Muscle of leg (tissue), 3 donors: ENCODE measurements at regions not wholly inside any gene's neighbourhood (a gene's known extent, or its start where the extent isn't known, plus 50 kb on each side); places are given as distances from the start of the nearest gene placed in this dataset.

Source experiments
- DNase-seq: peaks from one replicate; pipeline ENCODE4 v3.0.0; 2013
- H3K27ac ChIP-seq: one replicate; pipeline ENCODE4 v1.5.1; 2013; ENCODE audit warnings: mild to moderate bottlenecking, low read length, control low read depth
- H3K27me3 ChIP-seq: one replicate; pipeline ENCODE4 v1.6.1; 2013; ENCODE audit warnings: low read length; ENCODE audit not compliant: control insufficient read depth, insufficient read depth
- H3K36me3 ChIP-seq: one replicate; pipeline ENCODE4 v1.6.1; 2013; ENCODE audit warnings: low read length; ENCODE audit not compliant: control insufficient read depth, insufficient read depth
- H3K4me1 ChIP-seq: one replicate; pipeline ENCODE4 v1.6.1; 2013; ENCODE audit warnings: low read length; ENCODE audit not compliant: control insufficient read depth, insufficient read depth
- H3K4me3 ChIP-seq: one replicate; pipeline ENCODE4 v1.5.1; 2013; ENCODE audit warnings: low read length, control low read depth
- H3K9me3 ChIP-seq: replicated peaks from 2 replicates; pipeline ENCODE4 v1.6.1; 2013; ENCODE audit warnings: low read depth, low read length; ENCODE audit not compliant: control insufficient read depth
- WGBS: methylation state at CpG from one replicate; pipeline ENCODE4 v1.1.5; 2013; ENCODE audit warnings: missing lambda C conversion rate; ENCODE audit not compliant: insufficient coverage; 5-methylcytosine and 5-hydroxymethylcytosine counted together

DNA sequence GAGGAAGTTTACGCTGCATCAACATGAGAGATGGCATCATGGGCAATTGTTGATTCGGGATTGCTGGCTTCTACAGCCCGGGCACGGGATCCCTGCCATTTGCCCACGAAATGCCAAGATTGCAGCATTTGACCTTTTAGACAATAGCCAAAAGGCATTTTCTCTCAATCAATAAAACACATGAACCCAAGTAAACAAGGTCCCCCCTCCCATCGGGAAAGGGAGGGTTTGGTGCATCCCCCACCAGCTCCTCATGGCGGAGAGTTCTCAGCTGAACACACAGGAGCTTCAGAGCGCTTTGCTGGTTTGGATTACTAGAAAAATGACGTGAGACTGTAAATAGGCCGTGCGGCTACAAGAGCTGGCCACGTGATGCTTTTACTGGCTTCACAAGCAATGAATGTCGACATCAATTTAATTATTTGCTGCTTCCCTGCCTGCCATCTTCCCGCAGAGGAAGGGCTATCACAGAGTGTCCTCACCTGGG lies 147.6 kb downstream of the C16orf95 start:
- no peak overlapping the region for H3K27ac ChIP-seq
- H3K9me3 ChIP-seq: peaks cover 2% of the 10 kb centered on the region
- no peaks in the 10 kb centered on the region for H3K36me3 ChIP-seq
- no peaks in the 10 kb centered on the region for H3K4me1 ChIP-seq
- no peak for DNase-seq
- H3K27me3 ChIP-seq: peaks cover 11% of the 10 kb centered on the region
- 20% methylated on average over 7 of the region's 14 CpGs for WGBS
- H3K4me3 ChIP-seq: no peak overlapping the region

DNA sequence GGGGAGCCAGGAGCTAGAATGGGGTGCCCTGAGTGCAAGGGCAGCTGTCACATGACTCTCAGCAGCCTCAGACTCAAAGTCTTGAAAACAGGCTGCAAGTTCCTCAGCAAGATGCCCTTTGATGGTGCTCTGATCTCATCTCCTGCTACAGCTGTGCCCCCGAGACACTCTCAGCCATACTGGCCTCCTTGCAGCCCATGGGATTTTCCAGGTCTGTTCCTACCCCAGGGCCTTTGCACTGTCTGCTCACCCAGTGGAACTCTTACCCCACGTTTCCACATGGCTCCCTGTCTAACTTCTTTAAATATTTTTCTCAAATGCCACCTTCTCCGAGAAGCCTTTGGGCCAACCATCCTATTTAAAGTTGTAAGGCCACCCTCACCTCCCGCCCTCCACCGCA lies 146.9 kb downstream of the C16orf95 start:
- no peak for DNase-seq
- Histone ChIP-seq H3K4me1 (no peaks in the 10 kb centered on the region), H3K27ac (no peak overlapping the region), H3K9me3 (peaks cover 2% of the 10 kb centered on the region), H3K27me3 (peaks cover 13% of the 10 kb centered on the region), H3K4me3 (no peak overlapping the region), H3K36me3 (no peaks in the 10 kb centered on the region)
- WGBS: 85% methylated on average over 5 of the region's 5 CpGs

DNA sequence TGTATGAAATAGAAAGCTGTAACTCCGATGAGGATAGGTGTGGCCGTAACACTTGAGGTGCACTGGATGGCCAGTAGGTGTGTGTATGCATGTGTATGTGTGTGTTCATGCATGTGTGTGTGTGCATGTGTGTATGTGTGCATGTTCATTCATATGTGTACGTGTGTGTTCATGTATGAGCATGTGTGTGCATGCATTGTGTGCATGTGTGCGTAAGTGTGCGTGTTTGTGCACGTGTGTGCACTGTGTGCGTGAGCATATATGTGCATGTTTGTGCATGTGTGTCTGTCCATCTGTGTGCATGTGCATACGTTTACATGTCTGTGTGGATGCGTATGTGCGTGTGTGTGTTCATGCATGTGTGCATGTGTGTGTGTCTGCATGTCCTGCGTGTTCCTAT lies 145.5 kb downstream of the C16orf95 start:
- Histone ChIP-seq H3K36me3 (no peaks in the 10 kb centered on the region), H3K4me3 (no peak overlapping the region), H3K4me1 (no peaks in the 10 kb centered on the region), H3K9me3 (peaks cover 2% of the 10 kb centered on the region), H3K27me3 (peaks cover 16% of the 10 kb centered on the region), H3K27ac (no peak overlapping the region)
- WGBS: 96% methylated on average over 8 of the region's 11 CpGs
- DNase-seq: no peak

DNA sequence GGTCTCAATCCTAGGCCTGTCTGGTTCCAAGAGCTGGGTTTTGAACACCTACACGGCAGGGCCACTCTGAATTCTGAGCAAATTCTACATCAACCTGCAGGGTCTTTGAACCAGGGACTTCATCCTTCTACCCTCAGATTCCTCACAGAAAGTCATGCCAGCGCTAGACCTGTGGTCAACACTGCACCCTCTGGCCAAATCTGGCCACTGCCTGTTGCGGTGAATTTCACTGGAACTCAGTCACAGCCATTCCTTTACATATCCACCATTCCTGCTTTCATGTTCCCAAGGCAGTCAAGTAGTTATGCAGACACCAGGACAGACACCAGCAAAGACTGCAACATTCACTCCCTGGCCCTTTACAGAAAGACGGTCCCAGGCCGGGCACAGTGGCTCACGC lies 144.6 kb downstream of the C16orf95 start:
- Histone ChIP-seq H3K27me3 (peaks cover 26% of the 10 kb centered on the region), H3K36me3 (no peaks in the 10 kb centered on the region), H3K4me3 (no peak overlapping the region), H3K27ac (no peak overlapping the region), H3K9me3 (no peaks in the 10 kb centered on the region), H3K4me1 (peaks cover 5% of the 10 kb centered on the region)
- DNase-seq: no peak
- WGBS: 74% methylated on average over 6 of the region's 6 CpGs

DNA sequence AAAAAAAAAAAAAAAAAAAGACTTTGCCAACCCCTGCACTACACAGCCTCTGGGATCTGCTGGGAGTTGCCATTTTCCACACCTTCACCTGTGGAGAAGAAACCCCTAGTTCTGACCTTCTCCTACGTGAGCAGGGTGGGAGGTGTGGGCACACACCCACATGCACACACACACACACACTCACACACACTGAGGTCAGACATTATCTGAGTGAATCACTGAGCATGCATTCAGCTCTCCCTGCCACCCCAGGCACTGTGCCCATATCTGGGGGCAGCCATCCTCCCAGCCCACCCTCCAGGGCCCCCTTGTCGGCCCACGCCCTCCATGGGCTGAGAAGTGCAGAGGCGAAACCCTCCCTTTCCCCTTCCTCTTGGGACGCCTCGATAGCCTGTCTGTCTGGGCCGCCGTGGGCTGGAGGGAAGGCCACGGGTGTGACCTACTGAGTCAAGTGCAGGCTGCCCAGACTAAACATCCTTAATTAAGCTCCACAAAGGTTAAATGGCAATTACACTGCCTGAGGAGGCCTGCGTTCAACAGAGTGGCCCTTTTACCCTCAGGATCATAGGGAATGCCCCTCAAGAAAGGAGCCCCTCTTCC lies 143.8 kb downstream of the C16orf95 start:
- no peaks in the 10 kb centered on the region for H3K9me3 ChIP-seq
- H3K36me3 ChIP-seq: no peaks in the 10 kb centered on the region
- no peak overlapping the region for H3K27ac ChIP-seq
- no peak for DNase-seq
- peaks cover 33% of the 10 kb centered on the region for H3K27me3 ChIP-seq
- H3K4me3 ChIP-seq: no peak overlapping the region
- 72% methylated on average over 4 of the region's 10 CpGs for WGBS
- peaks cover 12% of the 10 kb centered on the region for H3K4me1 ChIP-seq

DNA sequence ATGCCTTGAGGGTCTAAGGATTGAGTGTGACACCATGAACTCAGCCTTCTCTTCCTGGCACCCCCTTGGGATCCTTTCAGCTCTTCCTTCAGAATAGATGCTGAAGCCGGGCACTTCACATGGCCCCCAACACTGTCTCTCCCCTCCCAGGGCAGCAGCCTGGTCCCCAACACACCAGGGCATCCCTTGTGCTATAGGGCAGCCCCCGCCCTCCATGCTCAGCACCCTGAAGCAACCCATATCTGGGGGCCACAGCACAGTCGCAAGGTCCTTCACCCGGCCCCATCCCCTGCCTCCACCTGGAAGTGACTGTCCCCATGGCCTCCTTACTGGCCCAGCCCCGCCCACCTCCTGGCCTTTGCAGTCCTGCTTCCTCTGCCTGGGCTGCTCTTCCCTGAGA lies 143.1 kb downstream of the C16orf95 start:
- peaks cover 16% of the 10 kb centered on the region for H3K4me1 ChIP-seq
- no peak overlapping the region for H3K27ac ChIP-seq
- H3K27me3 ChIP-seq: peaks cover 35% of the 10 kb centered on the region
- WGBS: 48% methylated on average over 4 of the region's 5 CpGs
- H3K9me3 ChIP-seq: no peaks in the 10 kb centered on the region
- no peak for DNase-seq
- no peak overlapping the region for H3K4me3 ChIP-seq
- no peaks in the 10 kb centered on the region for H3K36me3 ChIP-seq

DNA sequence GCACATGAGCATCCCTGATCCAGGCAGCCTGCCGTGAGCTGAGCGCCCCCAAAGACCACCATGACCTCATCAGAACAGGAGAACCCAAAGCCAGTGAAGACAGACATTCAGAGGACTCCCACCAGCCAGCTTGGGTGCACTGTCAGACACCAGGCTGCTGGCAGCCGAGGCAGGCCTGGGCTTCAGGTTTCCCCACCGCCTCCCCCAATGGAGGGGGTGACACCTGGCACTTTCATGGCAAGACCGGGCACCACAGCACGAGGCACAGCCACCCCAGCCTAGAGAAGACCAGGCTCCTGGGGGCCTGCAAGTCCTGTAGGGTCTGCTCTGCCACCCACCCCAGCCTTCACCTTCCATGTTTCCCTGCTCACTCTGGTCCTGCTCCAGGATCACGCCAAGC lies 140.5 kb downstream of the C16orf95 start:
- H3K36me3 ChIP-seq: no peaks in the 10 kb centered on the region
- DNase-seq: no peak
- WGBS: 90% methylated on average over 6 of the region's 7 CpGs
- no peak overlapping the region for H3K4me3 ChIP-seq
- H3K9me3 ChIP-seq: no peaks in the 10 kb centered on the region
- H3K4me1 ChIP-seq: peaks cover 21% of the 10 kb centered on the region
- H3K27ac ChIP-seq: no peak overlapping the region
- peaks cover 37% of the 10 kb centered on the region for H3K27me3 ChIP-seq

DNA sequence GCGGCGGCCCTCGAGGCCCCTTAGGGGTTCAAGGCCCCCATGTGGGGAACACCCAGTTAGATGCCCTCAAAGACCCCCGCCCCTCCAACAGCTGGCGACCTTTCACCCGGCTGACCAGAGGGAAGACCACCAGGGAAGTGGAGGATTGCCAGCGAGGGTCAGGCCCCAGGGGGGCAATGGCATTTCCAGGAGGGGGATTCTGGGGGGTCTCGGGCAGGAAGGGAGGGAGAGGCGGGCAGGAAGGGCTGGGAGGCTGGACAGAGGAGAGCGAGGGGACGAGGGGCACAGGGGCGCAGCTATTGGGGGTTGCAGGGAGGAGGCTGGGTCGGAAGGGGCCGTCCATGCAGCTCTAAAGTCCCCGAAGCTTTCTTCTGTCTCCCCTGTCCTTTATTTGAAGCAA lies 139.5 kb downstream of the C16orf95 start:
- H3K4me3 ChIP-seq: no peak overlapping the region
- peaks cover 36% of the 10 kb centered on the region for H3K27me3 ChIP-seq

DNA sequence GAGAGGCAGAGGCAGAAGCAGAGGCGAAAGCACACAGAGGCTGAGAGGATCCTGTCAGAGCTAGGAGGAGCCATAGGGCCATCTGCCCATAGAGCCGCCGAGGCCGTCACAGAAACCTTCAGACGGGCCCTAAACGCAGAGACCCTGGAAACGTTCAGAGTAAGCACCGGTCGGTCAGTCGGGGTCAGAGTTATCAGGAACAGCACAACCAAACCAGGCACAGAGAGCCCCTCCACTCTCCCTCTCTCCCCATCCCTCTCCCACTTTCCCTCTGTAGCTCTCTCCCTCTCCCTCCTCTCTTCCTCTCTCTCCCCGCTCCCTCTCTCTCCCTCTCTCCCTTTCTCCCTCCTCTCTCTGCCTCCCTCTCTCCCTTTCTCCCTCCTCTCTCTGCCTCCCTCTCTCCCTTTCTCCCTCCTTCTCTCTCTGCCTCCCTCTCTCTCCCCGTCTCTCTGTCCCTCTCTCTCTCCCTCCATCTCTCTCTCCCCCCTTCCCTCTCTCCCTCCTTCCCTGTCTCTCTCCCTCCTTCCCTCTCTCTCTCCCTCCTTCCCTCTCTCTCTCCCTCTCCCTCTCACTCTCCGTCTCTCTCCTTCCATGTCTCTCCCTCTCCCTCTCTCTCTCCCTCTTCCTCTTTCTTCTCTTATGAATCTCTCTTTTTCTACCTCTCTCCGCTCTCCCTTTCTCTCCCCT lies 138.9 kb downstream of the C16orf95 start:
- no peak overlapping the region for H3K4me3 ChIP-seq
- H3K9me3 ChIP-seq: no peaks in the 10 kb centered on the region
- WGBS: 15% methylated on average over 9 of the region's 14 CpGs
- H3K27ac ChIP-seq: peak overlapping the region; percentile 20
- peaks cover 21% of the 10 kb centered on the region for H3K4me1 ChIP-seq
- DNase-seq: peak; percentile 72
- peaks cover 35% of the 10 kb centered on the region for H3K27me3 ChIP-seq
- no peaks in the 10 kb centered on the region for H3K36me3 ChIP-seq

More for the DNA sequence above, 139.5 kb downstream of the C16orf95 start:
- H3K4me1 ChIP-seq: peaks cover 21% of the 10 kb centered on the region
- H3K27ac ChIP-seq: peak overlapping the region; percentile 20
- no peaks in the 10 kb centered on the region for H3K36me3 ChIP-seq
- WGBS: 36% methylated on average over 6 of the region's 15 CpGs
- no peak for DNase-seq
- H3K9me3 ChIP-seq: no peaks in the 10 kb centered on the region

DNA sequence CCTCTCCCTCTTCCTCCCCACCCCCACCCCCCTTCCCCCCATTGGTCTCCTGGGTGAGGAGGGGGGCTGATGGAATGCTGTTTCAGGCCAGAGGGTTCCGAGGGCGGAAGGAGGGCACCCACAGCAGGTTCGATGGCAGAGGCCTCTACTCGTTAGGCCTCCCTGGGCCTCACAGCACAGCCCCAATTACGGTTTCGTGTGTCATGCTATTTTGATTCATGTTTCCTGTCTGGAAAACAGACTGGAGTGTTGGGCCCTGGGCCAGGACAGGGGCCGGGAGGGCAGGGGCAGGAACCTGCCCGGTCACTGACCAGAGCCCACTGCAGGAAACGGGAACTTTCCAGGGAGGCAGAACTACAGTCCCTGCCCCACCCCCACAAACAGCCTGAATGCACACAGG lies 138.2 kb downstream of the C16orf95 start:
- Histone ChIP-seq H3K4me1 (peaks cover 21% of the 10 kb centered on the region), H3K4me3 (no peak overlapping the region), H3K36me3 (no peaks in the 10 kb centered on the region), H3K27ac (no peak overlapping the region), H3K27me3 (peaks cover 31% of the 10 kb centered on the region), H3K9me3 (no peaks in the 10 kb centered on the region)
- 20% methylated on average over 9 of the region's 9 CpGs for WGBS
- peak; percentile 61 for DNase-seq
